ENCODE measurements at regions not wholly inside any gene's neighbourhood (a gene's known extent, or its start where the extent isn't known, plus 50 kb on each side); places are given as distances from the start of the nearest gene placed in this dataset.
"Not testable (repeated sequence)": the region's sequence is repeated elsewhere in the genome, so short reads cannot be mapped to it uniquely, and the experiment has no call there.

GRCh38 chr22:27610164-27610563 is 191.4 kb downstream of the MN1 start:
- TF ChIP-seq, protein P1, sequence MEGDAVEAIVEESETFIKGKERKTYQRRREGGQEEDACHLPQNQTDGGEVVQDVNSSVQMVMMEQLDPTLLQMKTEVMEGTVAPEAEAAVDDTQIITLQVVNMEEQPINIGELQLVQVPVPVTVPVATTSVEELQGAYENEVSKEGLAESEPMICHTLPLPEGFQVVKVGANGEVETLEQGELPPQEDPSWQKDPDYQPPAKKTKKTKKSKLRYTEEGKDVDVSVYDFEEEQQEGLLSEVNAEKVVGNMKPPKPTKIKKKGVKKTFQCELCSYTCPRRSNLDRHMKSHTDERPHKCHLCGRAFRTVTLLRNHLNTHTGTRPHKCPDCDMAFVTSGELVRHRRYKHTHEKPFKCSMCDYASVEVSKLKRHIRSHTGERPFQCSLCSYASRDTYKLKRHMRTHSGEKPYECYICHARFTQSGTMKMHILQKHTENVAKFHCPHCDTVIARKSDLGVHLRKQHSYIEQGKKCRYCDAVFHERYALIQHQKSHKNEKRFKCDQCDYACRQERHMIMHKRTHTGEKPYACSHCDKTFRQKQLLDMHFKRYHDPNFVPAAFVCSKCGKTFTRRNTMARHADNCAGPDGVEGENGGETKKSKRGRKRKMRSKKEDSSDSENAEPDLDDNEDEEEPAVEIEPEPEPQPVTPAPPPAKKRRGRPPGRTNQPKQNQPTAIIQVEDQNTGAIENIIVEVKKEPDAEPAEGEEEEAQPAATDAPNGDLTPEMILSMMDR (IDR thresholded peaks at IDR 0.05): not testable (repeated sequence)
- TF ChIP-seq POLR2A (IDR thresholded peaks at IDR 0.05): not testable (repeated sequence)

Measured in adrenal gland (tissue), 5 donors.